Endometrium (tissue), 2 donors: ENCODE measurements at regions not wholly inside any gene's neighbourhood (a gene's known extent, or its start where the extent isn't known, plus 50 kb on each side); places are given as distances from the start of the nearest gene placed in this dataset.
A peak's percentile ranks its signal among the peaks of the same experiment; 100 is the strongest.

Experiments
- FAIRE-seq: peaks from 2 replicates; lab custom pipeline; 2012; peaks lifted over from hg19 to GRCh38; lab: Jason Lieb, UNC
- donor health status: control.
- donor health status: control.

GRCh38 chr2:18132697-18133096 lies 254.2 kb downstream of the KCNS3 start:
- FAIRE-seq = no peak

GRCh38 chr2:18131761-18132160 lies 253.3 kb downstream of the KCNS3 start:
- FAIRE-seq = no peak

- FAIRE-seq = no peak
Measured at GRCh38 chr2:18129348-18129747, 250.9 kb downstream of the KCNS3 start.

GRCh38 chr2:18125303-18125702 lies 246.8 kb downstream of the KCNS3 start:
- FAIRE-seq = peak; percentile 55

GRCh38 chr2:18124116-18124835 lies 245.8 kb downstream of the KCNS3 start:
- no peak for FAIRE-seq

GRCh38 chr2:18123577-18123976 lies 245.1 kb downstream of the KCNS3 start:
- FAIRE-seq = no peak

- no peak for FAIRE-seq
Measured at GRCh38 chr2:18123211-18123570, 244.7 kb downstream of the KCNS3 start.

- FAIRE-seq = no peak
Measured at GRCh38 chr2:18122544-18123210, 244.2 kb downstream of the KCNS3 start.

GRCh38 chr2:18119883-18120282 lies 241.4 kb downstream of the KCNS3 start:
- FAIRE-seq = no peak

GRCh38 chr2:18118703-18119102 lies 240.2 kb downstream of the KCNS3 start:
- no peak for FAIRE-seq

GRCh38 chr2:18117592-18117991 lies 239.1 kb downstream of the KCNS3 start:
- FAIRE-seq = no peak

- FAIRE-seq = no peak
Measured at GRCh38 chr2:18110222-18110621, 231.8 kb downstream of the KCNS3 start.

GRCh38 chr2:18106841-18107240 lies 228.4 kb downstream of the KCNS3 start:
- no peak for FAIRE-seq

- no peak for FAIRE-seq
Measured at GRCh38 chr2:18105929-18106328, 227.5 kb downstream of the KCNS3 start.

- FAIRE-seq = no peak
Measured at GRCh38 chr2:18104595-18105224, 226.2 kb downstream of the KCNS3 start.

GRCh38 chr2:18096836-18097405 lies 218.5 kb downstream of the KCNS3 start:
- FAIRE-seq = no peak

GRCh38 chr2:18094277-18094676 lies 215.8 kb downstream of the KCNS3 start:
- no peak for FAIRE-seq

- FAIRE-seq = no peak
Measured at GRCh38 chr2:18093196-18093595, 214.7 kb downstream of the KCNS3 start.

- no peak for FAIRE-seq
Measured at GRCh38 chr2:18092760-18093159, 214.3 kb downstream of the KCNS3 start.

- FAIRE-seq = no peak
Measured at GRCh38 chr2:18085593-18085992, 207.1 kb downstream of the KCNS3 start.

GRCh38 chr2:18084376-18084775 lies 205.9 kb downstream of the KCNS3 start:
- no peak for FAIRE-seq

GRCh38 chr2:18083806-18084205 lies 205.3 kb downstream of the KCNS3 start:
- no peak for FAIRE-seq

- no peak for FAIRE-seq
Measured at GRCh38 chr2:18078216-18078615, 199.7 kb downstream of the KCNS3 start.
